C1 segment of cervical spinal cord (tissue), 14 donors: ENCODE measurements at regions not wholly inside any gene's neighbourhood (a gene's known extent, or its start where the extent isn't known, plus 50 kb on each side); places are given as distances from the start of the nearest gene placed in this dataset.

Experiments used
- DNase-seq, 14 donors: peaks; one replicate each; lab custom pipeline; 2025; lab: John Stamatoyannopoulos, UW

GRCh38 chr3:66592016-66592761, 91.4 kb upstream of the LRIG1 start:
- no peak for DNase-seq

GRCh38 chr3:66592927-66593625, 92.3 kb upstream of the LRIG1 start:
- DNase-seq: no peak

GRCh38 chr3:66593978-66594377, 93.2 kb upstream of the LRIG1 start:
- no peak for DNase-seq

GRCh38 chr3:66597308-66597863, 96.6 kb upstream of the LRIG1 start:
- peak in 1 of 14 donors; percentile 3 for DNase-seq

- DNase-seq: peak in 3 of 14 donors; percentile 6 to 85 (median 23)
Observed at GRCh38 chr3:66598168-66598567, 97.3 kb upstream of the LRIG1 start.

GRCh38 chr3:66602237-66602636, 101.4 kb upstream of the LRIG1 start:
- no peak for DNase-seq

GRCh38 chr3:66602691-66603090, 101.9 kb upstream of the LRIG1 start:
- DNase-seq: no peak

- DNase-seq: no peak
Observed at GRCh38 chr3:66603151-66603611, 102.4 kb upstream of the LRIG1 start.

GRCh38 chr3:66604481-66604880, 103.7 kb upstream of the LRIG1 start:
- no peak for DNase-seq

GRCh38 chr3:66606126-66606525, 105.3 kb upstream of the LRIG1 start:
- no peak for DNase-seq

- no peak for DNase-seq
Observed at GRCh38 chr3:66606868-66607267, 106.0 kb upstream of the LRIG1 start.

GRCh38 chr3:66609660-66610561, 109.1 kb upstream of the LRIG1 start:
- peak in 6 of 14 donors; percentile 1 to 52 (median 30) for DNase-seq

GRCh38 chr3:66610562-66610909, 109.7 kb upstream of the LRIG1 start:
- no peak for DNase-seq

- DNase-seq: no peak
Observed at GRCh38 chr3:66615643-66616301, 115.0 kb upstream of the LRIG1 start.

- no peak for DNase-seq
Observed at GRCh38 chr3:66617351-66617750, 116.5 kb upstream of the LRIG1 start.

GRCh38 chr3:66618066-66618465, 117.2 kb upstream of the LRIG1 start:
- DNase-seq: no peak

- DNase-seq: peak in 1 of 14 donors; percentile 3
Observed at GRCh38 chr3:66620296-66620695, 119.5 kb upstream of the LRIG1 start.

- no peak for DNase-seq
Observed at GRCh38 chr3:66622756-66623457, 122.1 kb upstream of the LRIG1 start.

GRCh38 chr3:66625505-66626216, 124.8 kb upstream of the LRIG1 start:
- DNase-seq: peak in 1 of 14 donors; percentile 2
